SK-N-SH (cell line): ENCODE measurements at regions not wholly inside any gene's neighbourhood (a gene's known extent, or its start where the extent isn't known, plus 50 kb on each side); places are given as distances from the start of the nearest gene placed in this dataset.

Source experiments
- CTCF ChIA-PET: fragments of 300-600, 350-600 bp; formaldehyde crosslinking; extraction: SDS; loops from one replicate; lab custom pipeline; 2021; lab: Yijun Ruan, JAX
- POLR2A ChIA-PET: fragments of 350-600 bp; sonication (Branson Sonifier 250); formaldehyde crosslinking; extraction: SDS; loops from one replicate; lab custom pipeline; 2020; ENCODE audit warnings: antibody characterized with exemption, inconsistent platforms; lab: Yijun Ruan, JAX
- DNase-seq: peaks from one replicate; pipeline ENCODE4 v3.0.0; 2012
- H2AFZ ChIP-seq: fragments of 200-600 bp; sonication (generic); 2 replicates; pipeline ENCODE4 v1.8.1; 2016; ENCODE audit warnings: antibody characterized with exemption, mild to moderate bottlenecking, low read depth
- H3F3A ChIP-seq: fragments of 200-600 bp; sonication (generic); replicated peaks from 2 replicates; pipeline ENCODE3; 2016; ENCODE audit warnings: antibody characterized with exemption, mild to moderate bottlenecking; ENCODE audit not compliant: insufficient read depth
- H3K27ac ChIP-seq, 2 experiments: fragments of 200-500 bp in 1 of 2; fragments of 200-600 bp in 1 of 2; sonication (Bioruptor generic) in 1 of 2; sonication (generic), shearing (Covaris generic) in 1 of 2; 2 replicates each; pipeline versions ENCODE4 v1.5.1 to v1.6.1; 2014 to 2016; ENCODE audit warnings: low read depth in 2 of 2, inconsistent platforms in 1 of 2, low read length in 1 of 2, mild to moderate bottlenecking in 1 of 2, mixed read lengths in 1 of 2
- H3K27me3 ChIP-seq: fragments of 200-600 bp; sonication (generic), shearing (Covaris generic); 2 replicates; pipeline ENCODE4 v1.6.1; 2016; ENCODE audit warnings: mixed run types; ENCODE audit not compliant: insufficient read depth
- H3K36me3 ChIP-seq, 2 experiments: fragments of 200-500 bp in 1 of 2; fragments of 200-600 bp in 1 of 2; sonication (Bioruptor generic) in 1 of 2; sonication (generic) in 1 of 2; replicated peaks in 1 of 2; 2 replicates each; pipeline versions ENCODE3 to v1.5.1; 2014 to 2016; ENCODE audit warnings: low read length in 1 of 2, mild to moderate bottlenecking in 1 of 2; ENCODE audit not compliant: insufficient read depth in 2 of 2, control insufficient read depth in 1 of 2
- H3K4me1 ChIP-seq, 2 experiments: fragments of 200-500 bp in 1 of 2; fragments of 200-600 bp in 1 of 2; sonication (Bioruptor generic) in 1 of 2; sonication (generic), shearing (Covaris generic) in 1 of 2; 2 replicates each; pipeline versions ENCODE4 v1.5.1 to v1.6.1; 2014 to 2016; ENCODE audit warnings: low read depth in 1 of 2, low read length in 1 of 2, mixed run types in 1 of 2; ENCODE audit not compliant: insufficient read depth in 2 of 2, control insufficient read depth in 1 of 2
- H3K4me2 ChIP-seq: fragments of 200-600 bp; sonication (generic), shearing (Covaris generic); 2 replicates; pipeline ENCODE4 v1.6.1; 2017; ENCODE audit warnings: mixed run types
- H3K4me3 ChIP-seq, 2 experiments: fragments of 200-500 bp in 1 of 2; fragments of 200-600 bp in 1 of 2; sonication (Bioruptor generic) in 1 of 2; sonication (generic), shearing (Covaris generic) in 1 of 2; 2 replicates each; pipeline versions ENCODE4 v1.5.1 to v1.8.1; 2014 to 2016; ENCODE audit warnings: low read depth in 2 of 2, inconsistent platforms in 1 of 2, low read length in 1 of 2, mild to moderate bottlenecking in 1 of 2, mixed read lengths in 1 of 2, moderate library complexity in 1 of 2
- H3K79me2 ChIP-seq: fragments of 200-600 bp; sonication (generic); 2 replicates; pipeline ENCODE4 v1.8.1; 2017; ENCODE audit warnings: mild to moderate bottlenecking; ENCODE audit not compliant: insufficient read depth
- H3K9ac ChIP-seq: fragments of 200-600 bp; sonication (generic); 2 replicates; pipeline ENCODE4 v1.6.1; 2017; ENCODE audit warnings: mixed run types
- H3K9me2 ChIP-seq: fragments of 200-600 bp; sonication (generic); 2 replicates; pipeline ENCODE4 v1.6.1; 2017; ENCODE audit warnings: mixed run types
- H3K9me3 ChIP-seq: fragments of 200-600 bp; sonication (generic); 2 replicates; pipeline ENCODE4 v1.6.1; 2017; ENCODE audit warnings: mixed run types, mild to moderate bottlenecking, moderate library complexity
- H4K20me1 ChIP-seq: fragments of 200-600 bp; sonication (generic); 2 replicates; pipeline ENCODE4 v1.6.1; 2017; ENCODE audit warnings: mild to moderate bottlenecking, mixed run types; ENCODE audit not compliant: insufficient read depth
- EP300 ChIP-seq, 2 experiments: IDR thresholded peaks; 2 replicates each; pipeline versions ENCODE4 v1.4.0 to v1.6.1; 2012; ENCODE audit warnings: borderline replicate concordance in 1 of 2, low read depth in 1 of 2, low read length in 1 of 2
- FOXJ3 ChIP-seq: sonication (generic); formaldehyde crosslinking; IDR thresholded peaks from 2 replicates; pipeline ENCODE4 v1.5.1; 2020; ENCODE audit warnings: mild to moderate bottlenecking, missing genetic modification reagents
- GATA2 ChIP-seq: sonication (generic); formaldehyde crosslinking; IDR thresholded peaks from 2 replicates; pipeline ENCODE4 v1.5.0; 2020; ENCODE audit warnings: mild to moderate bottlenecking, missing genetic modification reagents
- TEAD4 ChIP-seq: IDR thresholded peaks from 2 replicates; pipeline ENCODE4 v1.4.0; 2012; ENCODE audit warnings: mild to moderate bottlenecking, borderline replicate concordance; ENCODE audit not compliant: insufficient read depth
- YY1 ChIP-seq: IDR thresholded peaks from 2 replicates; pipeline ENCODE4 v1.4.0; 2012; ENCODE audit warnings: low read depth, mild to moderate bottlenecking
- WGBS: methylation state at CpG from one replicate; pipeline ENCODE4 v1.1.6; 2017; ENCODE audit warnings: low lambda C conversion rate; 5-methylcytosine and 5-hydroxymethylcytosine counted together
- TF ChIP-seq, protein P1 (sequence below): IDR thresholded peaks from 2 replicates; pipeline ENCODE4 v1.4.0; 2012; ENCODE audit warnings: low read depth, borderline replicate concordance
- TF ChIP-seq, protein P2 (sequence below): IDR thresholded peaks from 2 replicates; pipeline ENCODE4 v1.4.0; 2012; ENCODE audit warnings: low read depth
- TF ChIP-seq, protein P3 (sequence below): IDR thresholded peaks from 2 replicates; pipeline ENCODE4 v1.6.1; 2012; ENCODE audit warnings: mild to moderate bottlenecking, low read depth, low read length, moderate library complexity
- TF ChIP-seq, protein P4 (sequence below): fragments of 200-600 bp; sonication (generic); IDR thresholded peaks from 2 replicates; pipeline ENCODE4 v1.6.1; 2017; ENCODE audit warnings: antibody characterized with exemption, mild to moderate bottlenecking, moderate library complexity
- TF ChIP-seq, protein P5 (sequence below): fragments of 150-350 bp; IDR thresholded peaks from 2 replicates; pipeline ENCODE4 v1.6.1; 2017; ENCODE audit warnings: antibody characterized with exemption, low read length, low read depth, borderline replicate concordance

DNA sequence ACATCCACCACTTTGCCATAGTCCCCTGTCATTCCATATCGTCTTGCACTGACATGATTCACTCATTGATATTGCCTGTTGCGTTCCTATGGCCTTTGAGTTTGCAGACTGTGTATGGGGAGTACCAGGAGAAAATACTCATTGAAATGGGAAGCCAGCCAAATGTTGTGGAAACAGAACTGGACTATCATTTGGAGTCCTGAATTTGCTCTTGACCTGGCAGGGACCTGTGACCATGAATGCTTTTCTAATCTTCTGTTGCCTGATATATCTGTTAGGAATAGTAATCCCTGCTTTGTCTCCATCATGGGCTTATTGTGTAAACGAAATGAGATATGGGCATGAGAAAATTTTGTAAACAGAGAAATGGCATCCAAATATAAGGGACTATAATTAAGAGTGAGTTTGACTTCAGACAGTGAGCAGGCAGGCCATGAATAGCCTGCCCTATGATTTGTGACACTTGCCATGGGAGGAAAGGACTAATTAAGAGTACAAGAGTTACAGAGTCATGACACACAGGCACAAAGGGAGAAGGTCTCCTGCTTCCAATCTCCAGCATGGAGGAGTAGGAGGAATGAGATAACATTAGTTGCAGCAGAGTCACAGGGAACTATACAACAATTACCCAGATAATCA lies 572.9 kb upstream of the SGCD start (continued):
- TF ChIP-seq, protein P1, sequence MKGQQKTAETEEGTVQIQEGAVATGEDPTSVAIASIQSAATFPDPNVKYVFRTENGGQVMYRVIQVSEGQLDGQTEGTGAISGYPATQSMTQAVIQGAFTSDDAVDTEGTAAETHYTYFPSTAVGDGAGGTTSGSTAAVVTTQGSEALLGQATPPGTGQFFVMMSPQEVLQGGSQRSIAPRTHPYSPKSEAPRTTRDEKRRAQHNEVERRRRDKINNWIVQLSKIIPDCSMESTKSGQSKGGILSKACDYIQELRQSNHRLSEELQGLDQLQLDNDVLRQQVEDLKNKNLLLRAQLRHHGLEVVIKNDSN: no peak
- TF ChIP-seq, protein P2, sequence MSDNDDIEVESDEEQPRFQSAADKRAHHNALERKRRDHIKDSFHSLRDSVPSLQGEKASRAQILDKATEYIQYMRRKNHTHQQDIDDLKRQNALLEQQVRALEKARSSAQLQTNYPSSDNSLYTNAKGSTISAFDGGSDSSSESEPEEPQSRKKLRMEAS: no peak
- TF ChIP-seq GATA2 (CRISPR knock-in tag): no peak
- TF ChIP-seq, all 33 proteins: peak for 0

DNA sequence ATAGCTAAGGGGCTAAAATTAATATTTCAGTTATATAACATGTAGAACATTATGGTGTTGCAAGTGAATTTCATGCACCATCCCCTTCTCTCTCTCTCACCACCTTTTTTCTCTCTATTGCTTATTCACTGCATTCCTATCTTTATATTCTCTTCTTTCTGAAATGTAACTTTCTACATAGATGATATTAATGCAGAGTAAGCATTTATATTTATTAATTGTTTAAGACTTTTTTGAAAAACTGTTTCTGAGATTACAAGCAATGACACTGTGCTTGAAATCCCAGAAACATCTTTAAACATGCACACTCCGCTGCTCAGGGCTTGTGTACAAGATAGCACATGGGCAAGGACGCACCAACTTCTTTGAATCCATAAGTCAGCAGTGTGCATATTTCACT lies 567.7 kb upstream of the SGCD start:
- no peak for DNase-seq
- Histone ChIP-seq H3K4me1 (no peaks in the 10 kb centered on the region), H3F3A (no peaks in the 10 kb centered on the region), H3K9me3 (no peaks in the 10 kb centered on the region), H2AFZ (no peak overlapping the region), H4K20me1 (no peaks in the 10 kb centered on the region), H3K27ac (no peak overlapping the region), H3K27me3 (no peaks in the 10 kb centered on the region), H3K4me2 (no peak overlapping the region), H3K4me3 (no peak overlapping the region), H3K36me3 (peaks cover 0 to 4% of the 10 kb centered on the region in 2 experiments), H3K9ac (no peak overlapping the region), H3K79me2 (no peaks in the 10 kb centered on the region), H3K9me2 (no peaks in the 10 kb centered on the region)
- TF ChIP-seq, protein P3, sequence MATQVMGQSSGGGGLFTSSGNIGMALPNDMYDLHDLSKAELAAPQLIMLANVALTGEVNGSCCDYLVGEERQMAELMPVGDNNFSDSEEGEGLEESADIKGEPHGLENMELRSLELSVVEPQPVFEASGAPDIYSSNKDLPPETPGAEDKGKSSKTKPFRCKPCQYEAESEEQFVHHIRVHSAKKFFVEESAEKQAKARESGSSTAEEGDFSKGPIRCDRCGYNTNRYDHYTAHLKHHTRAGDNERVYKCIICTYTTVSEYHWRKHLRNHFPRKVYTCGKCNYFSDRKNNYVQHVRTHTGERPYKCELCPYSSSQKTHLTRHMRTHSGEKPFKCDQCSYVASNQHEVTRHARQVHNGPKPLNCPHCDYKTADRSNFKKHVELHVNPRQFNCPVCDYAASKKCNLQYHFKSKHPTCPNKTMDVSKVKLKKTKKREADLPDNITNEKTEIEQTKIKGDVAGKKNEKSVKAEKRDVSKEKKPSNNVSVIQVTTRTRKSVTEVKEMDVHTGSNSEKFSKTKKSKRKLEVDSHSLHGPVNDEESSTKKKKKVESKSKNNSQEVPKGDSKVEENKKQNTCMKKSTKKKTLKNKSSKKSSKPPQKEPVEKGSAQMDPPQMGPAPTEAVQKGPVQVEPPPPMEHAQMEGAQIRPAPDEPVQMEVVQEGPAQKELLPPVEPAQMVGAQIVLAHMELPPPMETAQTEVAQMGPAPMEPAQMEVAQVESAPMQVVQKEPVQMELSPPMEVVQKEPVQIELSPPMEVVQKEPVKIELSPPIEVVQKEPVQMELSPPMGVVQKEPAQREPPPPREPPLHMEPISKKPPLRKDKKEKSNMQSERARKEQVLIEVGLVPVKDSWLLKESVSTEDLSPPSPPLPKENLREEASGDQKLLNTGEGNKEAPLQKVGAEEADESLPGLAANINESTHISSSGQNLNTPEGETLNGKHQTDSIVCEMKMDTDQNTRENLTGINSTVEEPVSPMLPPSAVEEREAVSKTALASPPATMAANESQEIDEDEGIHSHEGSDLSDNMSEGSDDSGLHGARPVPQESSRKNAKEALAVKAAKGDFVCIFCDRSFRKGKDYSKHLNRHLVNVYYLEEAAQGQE: no peak
- TF ChIP-seq, protein P4, sequence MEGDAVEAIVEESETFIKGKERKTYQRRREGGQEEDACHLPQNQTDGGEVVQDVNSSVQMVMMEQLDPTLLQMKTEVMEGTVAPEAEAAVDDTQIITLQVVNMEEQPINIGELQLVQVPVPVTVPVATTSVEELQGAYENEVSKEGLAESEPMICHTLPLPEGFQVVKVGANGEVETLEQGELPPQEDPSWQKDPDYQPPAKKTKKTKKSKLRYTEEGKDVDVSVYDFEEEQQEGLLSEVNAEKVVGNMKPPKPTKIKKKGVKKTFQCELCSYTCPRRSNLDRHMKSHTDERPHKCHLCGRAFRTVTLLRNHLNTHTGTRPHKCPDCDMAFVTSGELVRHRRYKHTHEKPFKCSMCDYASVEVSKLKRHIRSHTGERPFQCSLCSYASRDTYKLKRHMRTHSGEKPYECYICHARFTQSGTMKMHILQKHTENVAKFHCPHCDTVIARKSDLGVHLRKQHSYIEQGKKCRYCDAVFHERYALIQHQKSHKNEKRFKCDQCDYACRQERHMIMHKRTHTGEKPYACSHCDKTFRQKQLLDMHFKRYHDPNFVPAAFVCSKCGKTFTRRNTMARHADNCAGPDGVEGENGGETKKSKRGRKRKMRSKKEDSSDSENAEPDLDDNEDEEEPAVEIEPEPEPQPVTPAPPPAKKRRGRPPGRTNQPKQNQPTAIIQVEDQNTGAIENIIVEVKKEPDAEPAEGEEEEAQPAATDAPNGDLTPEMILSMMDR: no peak
- no peak for TF ChIP-seq TEAD4
- TF ChIP-seq FOXJ3 (CRISPR knock-in tag): no peak
- TF ChIP-seq, protein P1: no peak
- TF ChIP-seq EP300 (IDR thresholded peaks at IDR 0.05; ENCODE audit: borderline replicate concordance in 1 of 2, low read depth in 1 of 2, low read length in 1 of 2): no peak
- TF ChIP-seq, protein P5, sequence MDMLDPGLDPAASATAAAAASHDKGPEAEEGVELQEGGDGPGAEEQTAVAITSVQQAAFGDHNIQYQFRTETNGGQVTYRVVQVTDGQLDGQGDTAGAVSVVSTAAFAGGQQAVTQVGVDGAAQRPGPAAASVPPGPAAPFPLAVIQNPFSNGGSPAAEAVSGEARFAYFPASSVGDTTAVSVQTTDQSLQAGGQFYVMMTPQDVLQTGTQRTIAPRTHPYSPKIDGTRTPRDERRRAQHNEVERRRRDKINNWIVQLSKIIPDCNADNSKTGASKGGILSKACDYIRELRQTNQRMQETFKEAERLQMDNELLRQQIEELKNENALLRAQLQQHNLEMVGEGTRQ: no peak
- TF ChIP-seq YY1: no peak
- TF ChIP-seq, protein P2: no peak
- WGBS: 28% methylated on average over 2 of the region's 2 CpGs
- ChIA-PET POLR2A (no interaction called here), CTCF (no interaction called here)
